H1 (cell line): ENCODE measurements at regions not wholly inside any gene's neighbourhood (a gene's known extent, or its start where the extent isn't known, plus 50 kb on each side); places are given as distances from the start of the nearest gene placed in this dataset.

ENCODE experiments used
- CHD1 ChIP-seq: IDR thresholded peaks from 2 replicates; pipeline ENCODE4 v1.6.1; 2012; ENCODE audit warnings: low read depth, low read length, improper control_type of control experiment
- JUN ChIP-seq: IDR thresholded peaks from 2 replicates; pipeline ENCODE4 v1.6.1; 2011; ENCODE audit warnings: low read depth, mild to moderate bottlenecking, improper control_type of control experiment, low read length
- NRF1 ChIP-seq: IDR thresholded peaks from 2 replicates; pipeline ENCODE4 v1.6.1; 2011; ENCODE audit warnings: mild to moderate bottlenecking, low read depth, low read length, improper control_type of control experiment
- RNF2 ChIP-seq: fragments of 200-900, 300-1000 bp; sonication (generic); IDR thresholded peaks from 2 replicates; pipeline ENCODE4 v1.7.1; 2016; ENCODE audit warnings: borderline replicate concordance, low read depth, mild to moderate bottlenecking, antibody characterized with exemption, low read length; ENCODE audit not compliant: poor library complexity, severe bottlenecking; ENCODE audit errors: missing control alignments
- TF ChIP-seq, protein P1 (sequence below): IDR thresholded peaks from 2 replicates; pipeline ENCODE4 v1.6.1; 2012; ENCODE audit warnings: inconsistent platforms

DNA sequence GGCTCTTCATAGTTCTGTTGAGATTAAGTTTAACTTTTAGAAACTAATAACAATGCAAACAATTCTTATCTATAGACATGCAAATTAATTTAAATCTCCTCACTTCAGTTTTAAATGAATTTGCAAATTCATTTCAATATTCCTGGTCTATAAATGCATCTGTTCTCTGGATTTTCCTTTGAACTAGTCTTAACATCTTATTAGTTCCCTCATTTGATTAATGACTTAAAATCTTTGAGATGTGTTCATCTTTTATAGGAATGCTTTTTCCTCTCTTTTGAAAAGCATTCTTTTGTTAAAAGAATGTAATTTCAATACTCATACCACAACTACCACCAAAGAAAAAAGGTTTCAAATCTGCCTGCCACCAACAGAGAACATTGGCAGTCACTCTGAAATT is 169.4 kb downstream of the RASEF start (continued):
- TF ChIP-seq RNF2 (no peak), JUN (no peak), CHD1 (no peak), NRF1 (no peak)
- TF ChIP-seq, protein P1, sequence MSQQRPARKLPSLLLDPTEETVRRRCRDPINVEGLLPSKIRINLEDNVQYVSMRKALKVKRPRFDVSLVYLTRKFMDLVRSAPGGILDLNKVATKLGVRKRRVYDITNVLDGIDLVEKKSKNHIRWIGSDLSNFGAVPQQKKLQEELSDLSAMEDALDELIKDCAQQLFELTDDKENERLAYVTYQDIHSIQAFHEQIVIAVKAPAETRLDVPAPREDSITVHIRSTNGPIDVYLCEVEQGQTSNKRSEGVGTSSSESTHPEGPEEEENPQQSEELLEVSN = no peak
